ENCODE measurements at regions not wholly inside any gene's neighbourhood (a gene's known extent, or its start where the extent isn't known, plus 50 kb on each side); places are given as distances from the start of the nearest gene placed in this dataset.

DNA sequence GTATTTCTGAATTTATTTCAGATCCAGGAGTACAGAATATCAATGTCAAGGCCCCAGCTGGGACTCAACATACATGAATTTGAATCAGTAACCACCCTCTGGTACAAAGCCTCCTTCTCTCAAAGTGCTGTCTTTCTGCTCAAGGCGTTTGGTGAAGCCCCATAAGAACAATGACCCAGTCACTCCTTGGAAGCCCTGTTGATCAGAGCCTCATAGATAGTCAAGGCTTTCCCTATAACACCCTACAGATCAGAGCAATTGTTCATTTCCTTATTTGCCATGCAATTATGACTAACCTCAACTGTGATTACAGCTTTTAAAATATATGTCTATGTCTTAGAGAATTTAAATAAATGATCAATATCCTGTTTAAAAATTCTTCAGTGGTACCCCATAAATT, 159.1 kb upstream of the CREB1 start:
- no peak for TF ChIP-seq EZH2phosphoT487 (IDR thresholded peaks at IDR 0.05; ENCODE audit: low read depth, severe bottlenecking, unreplicated experiment)
- TF ChIP-seq, protein P1, sequence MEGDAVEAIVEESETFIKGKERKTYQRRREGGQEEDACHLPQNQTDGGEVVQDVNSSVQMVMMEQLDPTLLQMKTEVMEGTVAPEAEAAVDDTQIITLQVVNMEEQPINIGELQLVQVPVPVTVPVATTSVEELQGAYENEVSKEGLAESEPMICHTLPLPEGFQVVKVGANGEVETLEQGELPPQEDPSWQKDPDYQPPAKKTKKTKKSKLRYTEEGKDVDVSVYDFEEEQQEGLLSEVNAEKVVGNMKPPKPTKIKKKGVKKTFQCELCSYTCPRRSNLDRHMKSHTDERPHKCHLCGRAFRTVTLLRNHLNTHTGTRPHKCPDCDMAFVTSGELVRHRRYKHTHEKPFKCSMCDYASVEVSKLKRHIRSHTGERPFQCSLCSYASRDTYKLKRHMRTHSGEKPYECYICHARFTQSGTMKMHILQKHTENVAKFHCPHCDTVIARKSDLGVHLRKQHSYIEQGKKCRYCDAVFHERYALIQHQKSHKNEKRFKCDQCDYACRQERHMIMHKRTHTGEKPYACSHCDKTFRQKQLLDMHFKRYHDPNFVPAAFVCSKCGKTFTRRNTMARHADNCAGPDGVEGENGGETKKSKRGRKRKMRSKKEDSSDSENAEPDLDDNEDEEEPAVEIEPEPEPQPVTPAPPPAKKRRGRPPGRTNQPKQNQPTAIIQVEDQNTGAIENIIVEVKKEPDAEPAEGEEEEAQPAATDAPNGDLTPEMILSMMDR (IDR thresholded peaks at IDR 0.05; ENCODE audit: poor library complexity) = no peak
- TF ChIP-seq EZH2 (IDR thresholded peaks at IDR 0.05; ENCODE audit: borderline replicate concordance) = no peak
